OCI-LY7 (cell line): ENCODE measurements at regions not wholly inside any gene's neighbourhood (a gene's known extent, or its start where the extent isn't known, plus 50 kb on each side); places are given as distances from the start of the nearest gene placed in this dataset.

Experiments
- CTCF ChIP-seq: fragments of 200-600 bp; sonication (generic); conservative IDR thresholded peaks from 2 replicates; pipeline ENCODE4 v1.5.1; 2014; ENCODE audit warnings: mild to moderate bottlenecking, antibody characterized with exemption, low read length, moderate library complexity, mixed read lengths
- EZH2phosphoT487 ChIP-seq: fragments of 200-600 bp; sonication (generic); IDR thresholded peaks from 2 replicates; pipeline ENCODE4 v1.6.1; 2018; ENCODE audit warnings: low read depth, borderline replicate concordance, mild to moderate bottlenecking, mixed run types, antibody characterized with exemption, low read length, moderate library complexity, mixed read lengths

- TF ChIP-seq CTCF (no peak), EZH2phosphoT487 (no peak)
These were observed 158.0 kb downstream of the INHBB start for GRCh38 chr2:120503793-120504571.
